Fibroblast of lung (primary cell): ENCODE measurements at regions not wholly inside any gene's neighbourhood (a gene's known extent, or its start where the extent isn't known, plus 50 kb on each side); places are given as distances from the start of the nearest gene placed in this dataset.

Source experiments
- EZH2 ChIP-seq: IDR thresholded peaks from 2 replicates; pipeline ENCODE4 v1.5.1; 2012; ENCODE audit warnings: low read length, control low read depth, mild to moderate bottlenecking; ENCODE audit errors: missing control alignments
- TF ChIP-seq, protein P1 (sequence below), 2 donors: IDR thresholded peaks in 1 of 2; conservative IDR thresholded peaks in 1 of 2; 1 replicate in 1 of 2; 2 replicates in 1 of 2; pipeline ENCODE4 v1.5.1; 2011 to 2012; ENCODE audit warnings: low read length in 2 of 2, control low read depth in 1 of 2, inconsistent platforms in 1 of 2, low read depth in 1 of 2, mild to moderate bottlenecking in 1 of 2

DNA sequence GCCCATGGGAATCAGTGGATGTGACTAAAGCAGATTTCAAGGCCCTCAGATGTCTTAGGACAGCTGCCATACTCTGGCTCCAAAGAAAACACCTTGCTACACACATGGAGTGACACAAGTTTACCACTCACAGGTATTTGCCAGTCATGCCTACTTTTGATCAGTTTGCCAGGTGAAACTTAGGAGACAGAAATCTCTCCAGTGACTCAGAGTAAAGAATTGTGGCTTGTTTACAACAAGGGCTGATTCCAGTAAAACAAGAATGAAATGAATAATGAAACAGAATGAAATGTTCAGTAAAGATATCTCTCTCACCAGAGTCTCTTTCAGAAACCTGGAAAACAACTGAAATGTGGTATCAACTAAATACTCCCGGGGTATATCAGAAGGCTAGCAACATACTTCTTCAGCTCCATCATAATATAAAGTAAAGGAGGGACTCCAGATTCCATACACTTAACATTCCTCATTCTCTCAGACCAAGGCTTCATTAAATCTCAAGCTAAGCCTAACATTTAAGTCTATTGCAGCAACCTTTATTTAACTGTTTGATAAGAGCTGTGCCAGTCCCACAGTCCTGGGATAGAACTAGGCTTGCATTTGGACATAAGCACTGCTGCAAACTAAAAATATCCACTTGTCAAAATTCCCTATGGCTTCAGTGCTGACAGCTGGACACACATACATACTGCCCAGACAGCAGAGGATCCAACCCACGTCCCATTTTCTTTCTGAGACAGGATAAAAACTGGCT lies 143.3 kb downstream of the SIPA1L2 start:
- TF ChIP-seq, protein P1, sequence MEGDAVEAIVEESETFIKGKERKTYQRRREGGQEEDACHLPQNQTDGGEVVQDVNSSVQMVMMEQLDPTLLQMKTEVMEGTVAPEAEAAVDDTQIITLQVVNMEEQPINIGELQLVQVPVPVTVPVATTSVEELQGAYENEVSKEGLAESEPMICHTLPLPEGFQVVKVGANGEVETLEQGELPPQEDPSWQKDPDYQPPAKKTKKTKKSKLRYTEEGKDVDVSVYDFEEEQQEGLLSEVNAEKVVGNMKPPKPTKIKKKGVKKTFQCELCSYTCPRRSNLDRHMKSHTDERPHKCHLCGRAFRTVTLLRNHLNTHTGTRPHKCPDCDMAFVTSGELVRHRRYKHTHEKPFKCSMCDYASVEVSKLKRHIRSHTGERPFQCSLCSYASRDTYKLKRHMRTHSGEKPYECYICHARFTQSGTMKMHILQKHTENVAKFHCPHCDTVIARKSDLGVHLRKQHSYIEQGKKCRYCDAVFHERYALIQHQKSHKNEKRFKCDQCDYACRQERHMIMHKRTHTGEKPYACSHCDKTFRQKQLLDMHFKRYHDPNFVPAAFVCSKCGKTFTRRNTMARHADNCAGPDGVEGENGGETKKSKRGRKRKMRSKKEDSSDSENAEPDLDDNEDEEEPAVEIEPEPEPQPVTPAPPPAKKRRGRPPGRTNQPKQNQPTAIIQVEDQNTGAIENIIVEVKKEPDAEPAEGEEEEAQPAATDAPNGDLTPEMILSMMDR (conservative IDR thresholded peaks at IDR 0.05 in 1 of 2, IDR thresholded peaks at IDR 0.05 in 1 of 2; ENCODE audit: low read depth in 1 of 2, low read length in 2 of 2) = no peak
- no peak for TF ChIP-seq EZH2
